Activated T-cell treated with anti-CD3 and anti-CD28 coated beads, Interleukin-2, amount 50 U/mL, for 48 hours (primary cell): ENCODE measurements at regions not wholly inside any gene's neighbourhood (a gene's known extent, or its start where the extent isn't known, plus 50 kb on each side); places are given as distances from the start of the nearest gene placed in this dataset.
"Not testable (repeated sequence)": the region's sequence is repeated elsewhere in the genome, so short reads cannot be mapped to it uniquely, and the experiment has no call there.

ENCODE experiments used
- DNase-seq, 2 experiments: peaks; one replicate each; pipeline ENCODE4 v3.0.0-alpha.2; 2020

DNA sequence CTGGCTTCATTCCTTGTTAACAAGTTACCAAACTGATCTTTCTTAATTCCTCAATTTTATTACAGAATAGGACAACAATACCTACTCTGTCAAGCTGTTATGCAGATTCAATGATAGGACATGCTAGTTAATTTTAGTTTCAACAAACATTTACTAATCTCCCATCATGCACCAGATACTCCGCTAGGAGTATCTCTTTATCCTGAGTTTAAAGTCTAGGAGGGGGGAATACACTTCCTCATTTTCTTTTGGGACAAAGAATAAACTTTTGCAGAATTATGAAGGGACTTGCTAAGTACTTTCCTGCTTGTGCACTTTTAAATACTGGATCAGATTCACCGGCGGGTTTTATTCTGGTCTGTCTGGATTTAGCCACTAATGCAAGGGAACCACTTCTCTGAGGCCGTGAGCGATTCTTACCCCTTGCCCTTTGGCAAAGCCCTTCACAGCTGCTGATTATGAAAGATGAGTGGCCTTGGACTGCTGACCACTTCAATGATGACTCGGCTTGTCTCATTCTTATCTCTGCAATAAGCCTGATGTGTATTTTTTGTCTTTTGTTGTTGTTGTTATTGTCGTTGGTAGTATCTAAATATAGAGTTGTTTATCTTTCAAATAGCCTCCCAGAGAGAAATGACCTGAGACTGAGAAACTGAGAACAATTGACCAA is 73.9 kb downstream of the RMI1 start:
- no peak for DNase-seq

- DNase-seq: no peak
These were observed 77.1 kb downstream of the RMI1 start for GRCh38 chr9:84057662-84058061.

- no peak for DNase-seq
These were observed 79.3 kb downstream of the RMI1 start for GRCh38 chr9:84059936-84060335.

DNA sequence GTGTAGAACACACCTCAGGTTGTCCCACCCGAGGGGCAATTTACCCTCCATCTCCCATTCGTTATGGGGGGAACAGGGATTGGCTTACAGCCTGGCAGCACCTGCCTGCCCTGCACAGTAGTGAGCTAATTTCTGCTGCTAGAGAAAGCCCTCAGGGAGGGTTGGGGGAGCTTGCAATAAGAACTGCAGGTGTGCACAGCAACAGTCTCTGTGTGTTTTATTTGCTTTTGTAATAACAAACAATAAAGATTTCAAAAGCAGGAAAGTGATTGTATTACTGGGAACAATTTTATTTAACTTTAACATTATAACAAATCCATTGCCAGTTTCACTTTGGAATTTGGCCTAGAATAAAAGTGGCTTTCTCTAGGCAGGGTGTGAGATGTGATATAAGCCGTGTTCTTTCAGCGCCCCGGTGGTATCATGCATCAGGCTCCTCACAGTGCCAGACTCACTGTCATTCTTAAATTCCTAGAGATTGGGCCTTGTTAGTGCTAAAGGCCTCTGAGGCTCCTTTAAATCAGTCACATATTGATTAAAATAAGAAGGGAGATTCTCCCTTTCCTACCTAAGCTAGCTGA is 81.1 kb downstream of the RMI1 start:
- no peak for DNase-seq

DNA sequence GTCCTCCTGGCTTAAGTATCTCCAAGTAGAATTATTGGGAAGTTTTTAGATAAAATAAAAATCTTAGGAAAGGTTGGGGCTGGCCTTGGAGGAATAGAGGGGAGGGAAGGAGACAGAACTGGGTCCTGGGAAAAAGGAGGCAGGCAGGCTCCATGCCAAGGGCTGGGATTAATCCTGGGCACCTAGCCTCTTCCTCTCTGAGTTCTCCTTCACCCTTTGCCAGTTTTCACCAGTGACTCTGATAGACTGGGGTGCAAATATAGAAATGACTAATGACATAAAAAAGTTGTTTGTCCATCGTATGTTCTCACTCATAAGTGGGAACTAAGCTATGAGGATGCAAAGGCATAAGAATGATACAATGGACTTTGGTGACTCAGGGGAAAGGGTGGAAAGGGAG is 81.9 kb downstream of the RMI1 start:
- no peak for DNase-seq

DNA sequence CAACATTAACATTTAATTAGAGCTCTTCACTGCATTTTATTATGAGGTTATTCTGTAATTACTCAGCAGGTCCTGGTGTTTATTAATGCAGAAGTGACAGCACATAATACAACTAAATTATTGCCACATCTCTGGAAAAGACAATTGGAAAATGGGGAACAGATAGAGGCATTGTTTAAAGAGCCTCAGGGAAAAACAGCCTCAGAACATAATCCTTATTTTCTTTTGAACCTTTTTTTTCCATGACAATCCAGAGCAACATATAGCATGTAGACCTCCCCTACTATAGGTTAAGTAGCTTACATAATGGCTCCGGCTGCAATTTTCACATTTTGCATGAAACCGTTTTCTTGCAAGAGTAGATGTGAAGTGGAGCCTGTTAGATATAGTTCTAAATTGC is 87.2 kb downstream of the RMI1 start:
- no peak for DNase-seq

DNA sequence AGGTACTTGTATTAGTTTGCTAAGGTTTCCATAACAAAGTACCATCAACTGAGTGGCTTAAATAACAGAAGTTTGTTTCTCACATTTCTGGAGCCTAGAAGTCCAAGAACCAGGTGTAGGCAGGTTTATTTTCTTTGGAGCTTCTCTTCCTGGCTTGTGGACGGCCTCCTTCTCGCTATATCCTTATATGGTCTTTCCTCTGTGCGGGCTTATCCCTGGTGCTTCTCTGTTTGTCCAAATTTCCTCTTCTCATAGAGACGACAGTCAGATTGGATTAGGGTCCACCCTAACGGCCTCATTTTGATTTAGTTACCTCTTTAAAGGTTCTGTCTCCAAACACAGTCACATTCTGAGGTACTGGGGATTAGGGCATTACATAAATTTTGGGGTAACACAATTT is 88.3 kb downstream of the RMI1 start:
- no peak for DNase-seq

DNA sequence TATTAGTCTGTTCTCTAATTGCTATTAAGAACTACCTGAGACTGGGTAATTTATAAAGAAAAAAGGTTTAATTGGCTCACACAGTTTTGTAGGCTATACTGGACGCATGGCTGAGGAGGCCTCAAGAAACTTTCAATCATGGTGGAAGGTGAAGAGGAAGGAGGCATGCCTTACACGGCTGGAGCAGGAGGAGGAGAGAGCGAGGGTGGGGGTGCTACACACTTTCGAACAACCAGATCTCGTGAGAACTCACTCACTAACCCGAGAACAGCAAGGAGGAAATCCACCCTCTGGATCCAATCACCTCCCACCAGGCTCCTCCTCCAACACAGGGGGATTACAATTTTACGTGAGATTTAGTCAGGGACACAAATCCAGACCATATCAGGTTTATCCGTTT is 90.0 kb downstream of the RMI1 start:
- DNase-seq: no peak

DNA sequence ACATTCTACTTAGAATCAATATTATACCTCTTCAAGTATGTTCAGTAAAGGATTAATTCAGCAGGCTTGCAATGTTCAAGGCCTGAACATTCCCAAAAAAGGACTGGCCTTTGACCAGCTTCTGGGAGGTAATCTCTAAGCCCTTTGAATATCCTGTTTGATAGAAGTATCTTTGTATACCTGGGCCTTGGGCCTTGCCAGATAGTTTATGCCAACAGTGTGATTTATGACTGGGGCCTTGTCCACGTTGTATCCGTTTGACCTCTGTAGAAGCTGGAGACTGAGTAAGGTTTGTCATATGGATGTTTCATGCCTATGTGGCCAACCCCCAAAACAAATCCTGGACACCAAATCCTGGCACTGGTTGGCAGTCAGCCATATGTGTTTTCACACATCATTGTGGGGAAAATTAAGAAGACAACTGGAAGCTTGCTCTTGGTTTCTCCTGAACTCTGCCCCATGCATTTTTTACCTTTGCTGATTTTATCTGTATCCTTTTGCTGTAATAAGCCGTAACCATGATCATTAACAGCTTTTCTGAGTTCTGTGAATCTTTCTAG is 92.1 kb downstream of the RMI1 start:
- DNase-seq: no peak

- no peak for DNase-seq
These were observed 94.4 kb downstream of the RMI1 start for GRCh38 chr9:84075004-84075403.

- no peak for DNase-seq
These were observed 95.8 kb downstream of the RMI1 start for GRCh38 chr9:84076384-84076783.

GRCh38 chr9:84077816-84078215 is 97.2 kb downstream of the RMI1 start:
- DNase-seq: not testable (repeated sequence)

GRCh38 chr9:84079994-84080393 is 99.4 kb downstream of the RMI1 start:
- no peak for DNase-seq

- no peak for DNase-seq
These were observed 121.5 kb downstream of the RMI1 start for GRCh38 chr9:84101964-84102632.

DNA sequence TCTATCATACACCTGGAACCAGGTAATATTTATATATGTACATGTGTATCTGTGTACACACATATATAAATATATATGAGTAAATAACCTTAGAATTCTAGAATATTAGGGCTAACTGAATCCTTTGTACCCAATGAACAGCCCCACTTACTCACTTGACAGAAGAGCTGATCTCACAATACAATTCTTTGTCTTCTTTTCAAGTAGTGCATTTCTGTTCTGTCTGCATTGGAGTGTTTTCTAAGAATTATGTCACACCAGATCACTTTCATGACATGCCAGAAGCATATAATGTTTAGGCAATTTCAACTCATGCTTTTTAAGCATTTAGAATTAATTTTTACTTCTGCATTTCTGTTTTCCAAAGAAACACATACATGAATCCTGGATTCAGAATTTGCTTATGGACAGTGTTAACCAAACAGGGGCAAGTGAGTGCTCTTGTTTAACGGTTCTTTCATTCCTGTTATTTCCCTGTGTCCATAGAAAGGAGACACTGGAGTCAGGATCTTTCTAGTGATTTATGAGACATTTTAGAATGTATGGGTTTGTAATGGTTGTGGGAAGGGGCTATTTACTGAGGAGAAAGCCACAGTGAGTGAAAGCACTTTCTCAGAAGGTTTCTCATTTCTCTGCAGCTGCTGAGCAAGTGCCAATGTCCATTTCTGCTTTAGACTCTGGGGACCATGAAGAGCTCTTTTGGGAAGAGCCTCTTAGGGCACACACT is 123.2 kb downstream of the RMI1 start:
- no peak for DNase-seq

DNA sequence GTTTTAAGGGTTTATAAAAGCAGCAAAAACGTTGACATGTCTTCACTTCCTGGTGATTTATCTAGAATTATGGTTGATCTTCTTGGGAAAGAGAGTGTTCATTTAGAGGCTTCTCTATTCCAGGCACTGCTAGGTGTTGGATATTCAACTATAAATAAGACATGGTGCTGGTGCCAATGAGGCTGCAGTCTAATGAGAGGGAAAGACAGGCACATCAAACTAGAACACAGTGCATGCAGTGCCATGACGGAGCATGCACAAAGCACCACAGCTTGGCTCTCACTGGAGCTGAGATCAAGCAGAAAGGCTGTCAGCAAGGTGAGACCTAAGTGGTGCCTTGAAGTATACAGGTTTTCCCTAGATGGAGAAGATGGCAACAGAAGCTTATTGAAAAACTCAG is 126.5 kb downstream of the RMI1 start:
- DNase-seq: no peak

GRCh38 chr9:84107995-84108394 is 127.4 kb downstream of the RMI1 start:
- no peak for DNase-seq

- DNase-seq: no peak
These were observed 131.1 kb downstream of the RMI1 start for GRCh38 chr9:84111726-84112125.

DNA sequence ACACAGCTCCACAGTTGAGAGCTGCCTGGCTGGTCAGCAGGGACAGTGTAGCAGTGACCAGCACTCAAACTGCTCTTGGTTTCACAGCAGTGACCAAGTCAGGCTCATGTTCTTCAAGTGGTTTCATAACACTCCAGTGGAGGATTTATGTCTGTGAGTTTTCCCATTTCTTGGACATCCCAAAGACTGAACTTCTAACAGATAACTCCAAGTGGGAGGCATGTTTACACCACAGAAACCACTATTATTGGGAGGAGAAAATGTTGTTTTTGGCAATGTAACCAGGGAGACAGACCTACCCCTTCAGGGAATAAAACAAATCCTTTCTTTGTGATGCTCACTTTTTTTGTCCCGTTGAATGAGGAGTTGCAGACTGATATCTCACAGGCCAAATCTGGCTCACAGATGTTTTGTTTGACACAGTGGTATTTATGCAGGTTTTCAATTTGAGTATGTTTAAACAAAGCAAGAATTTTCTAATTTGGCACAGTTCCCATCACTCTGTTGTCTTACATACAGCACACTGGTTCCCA is 141.5 kb downstream of the RMI1 start:
- no peak for DNase-seq

GRCh38 chr9:84122572-84122971 is 142.0 kb downstream of the RMI1 start:
- no peak for DNase-seq

GRCh38 chr9:84123648-84124406 is 143.2 kb downstream of the RMI1 start:
- DNase-seq: no peak

GRCh38 chr9:84125046-84125445 is 144.4 kb downstream of the RMI1 start:
- DNase-seq: no peak

DNA sequence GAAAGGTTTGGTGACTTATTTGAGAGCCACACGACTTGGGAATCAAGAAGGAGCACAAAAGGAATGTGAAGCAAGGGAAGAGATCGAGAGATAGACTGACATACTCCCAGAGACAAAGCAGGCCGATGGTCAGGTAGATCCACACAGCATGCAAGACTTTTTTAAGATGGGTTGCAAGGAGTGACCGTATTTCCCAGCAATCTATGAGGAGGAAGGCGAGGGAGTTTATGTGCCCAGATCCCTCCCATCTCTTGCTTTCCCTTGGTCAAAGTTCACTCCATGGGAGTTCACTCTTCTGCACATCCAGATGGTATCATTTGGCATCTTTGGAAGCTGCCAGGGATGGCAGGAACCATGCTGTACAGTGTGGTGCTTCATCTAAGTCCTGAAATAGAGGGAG is 148.9 kb downstream of the RMI1 start:
- no peak for DNase-seq
